Astrocyte of the spinal cord (primary cell): ENCODE measurements at regions not wholly inside any gene's neighbourhood (a gene's known extent, or its start where the extent isn't known, plus 50 kb on each side); places are given as distances from the start of the nearest gene placed in this dataset.

Source experiments
- DNase-seq: peaks from one replicate; pipeline ENCODE4 v3.0.0; 2011; ENCODE audit warnings: low read depth, low spot score
- H3K4me3 ChIP-seq: 2 replicates; pipeline ENCODE4 v1.5.1; 2011; ENCODE audit warnings: low read depth, mild to moderate bottlenecking, low read length, moderate library complexity
- in situ Hi-C: cut with HindIII; loops from 2 replicates; pipeline ENCODE4 v1.10.0; 2017; ENCODE audit warnings: low sequenced_read_pairs
- TF ChIP-seq, protein P1 (sequence below): IDR thresholded peaks from 2 replicates; pipeline ENCODE4 v1.5.1; 2012; ENCODE audit warnings: low read depth, mild to moderate bottlenecking, low read length, inconsistent platforms

- no peak overlapping the region for H3K4me3 ChIP-seq
- in situ Hi-C loops = no loop called here
- peak; percentile 35 for DNase-seq
- TF ChIP-seq, protein P1, sequence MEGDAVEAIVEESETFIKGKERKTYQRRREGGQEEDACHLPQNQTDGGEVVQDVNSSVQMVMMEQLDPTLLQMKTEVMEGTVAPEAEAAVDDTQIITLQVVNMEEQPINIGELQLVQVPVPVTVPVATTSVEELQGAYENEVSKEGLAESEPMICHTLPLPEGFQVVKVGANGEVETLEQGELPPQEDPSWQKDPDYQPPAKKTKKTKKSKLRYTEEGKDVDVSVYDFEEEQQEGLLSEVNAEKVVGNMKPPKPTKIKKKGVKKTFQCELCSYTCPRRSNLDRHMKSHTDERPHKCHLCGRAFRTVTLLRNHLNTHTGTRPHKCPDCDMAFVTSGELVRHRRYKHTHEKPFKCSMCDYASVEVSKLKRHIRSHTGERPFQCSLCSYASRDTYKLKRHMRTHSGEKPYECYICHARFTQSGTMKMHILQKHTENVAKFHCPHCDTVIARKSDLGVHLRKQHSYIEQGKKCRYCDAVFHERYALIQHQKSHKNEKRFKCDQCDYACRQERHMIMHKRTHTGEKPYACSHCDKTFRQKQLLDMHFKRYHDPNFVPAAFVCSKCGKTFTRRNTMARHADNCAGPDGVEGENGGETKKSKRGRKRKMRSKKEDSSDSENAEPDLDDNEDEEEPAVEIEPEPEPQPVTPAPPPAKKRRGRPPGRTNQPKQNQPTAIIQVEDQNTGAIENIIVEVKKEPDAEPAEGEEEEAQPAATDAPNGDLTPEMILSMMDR = no peak
Observed at GRCh38 chr1:185608177-185608576, 126.0 kb upstream of the HMCN1 start.

DNA sequence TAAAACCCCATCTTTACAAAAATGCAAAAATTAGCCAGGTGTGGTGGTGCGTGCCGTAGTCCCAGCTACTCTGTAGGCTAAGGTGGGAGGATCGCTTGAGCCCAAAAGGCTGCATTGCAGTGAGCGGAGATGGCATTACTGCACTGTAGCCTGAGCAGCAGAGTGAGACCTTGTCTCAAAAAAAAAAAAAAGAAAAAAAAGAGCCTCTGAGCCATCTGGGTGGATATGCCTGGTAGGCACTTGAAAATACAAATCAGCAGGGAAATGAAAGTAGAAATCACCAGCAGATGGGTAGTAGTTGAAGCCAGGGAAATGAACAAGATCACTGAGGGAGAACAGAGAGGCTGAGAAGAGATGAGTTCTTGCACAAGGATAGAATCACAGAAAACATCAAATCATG, 131.0 kb upstream of the HMCN1 start:
- no peak for DNase-seq
- TF ChIP-seq, protein P1 = no peak
- H3K4me3 ChIP-seq = no peak overlapping the region
- in situ Hi-C loops = no loop called here

- TF ChIP-seq, protein P1 = no peak
- no peak overlapping the region for H3K4me3 ChIP-seq
- DNase-seq = no peak
- in situ Hi-C loops = no loop called here
Observed at GRCh38 chr1:185601189-185601588, 133.0 kb upstream of the HMCN1 start.

GRCh38 chr1:185600641-185601040, 133.6 kb upstream of the HMCN1 start:
- in situ Hi-C loops = no loop called here
- H3K4me3 ChIP-seq = no peak overlapping the region
- TF ChIP-seq, protein P1 = no peak
- DNase-seq = no peak

- no peak for DNase-seq
- in situ Hi-C loops = no loop called here
- TF ChIP-seq, protein P1 = no peak
- H3K4me3 ChIP-seq = no peak overlapping the region
Observed at GRCh38 chr1:185598332-185598731, 135.9 kb upstream of the HMCN1 start.

DNA sequence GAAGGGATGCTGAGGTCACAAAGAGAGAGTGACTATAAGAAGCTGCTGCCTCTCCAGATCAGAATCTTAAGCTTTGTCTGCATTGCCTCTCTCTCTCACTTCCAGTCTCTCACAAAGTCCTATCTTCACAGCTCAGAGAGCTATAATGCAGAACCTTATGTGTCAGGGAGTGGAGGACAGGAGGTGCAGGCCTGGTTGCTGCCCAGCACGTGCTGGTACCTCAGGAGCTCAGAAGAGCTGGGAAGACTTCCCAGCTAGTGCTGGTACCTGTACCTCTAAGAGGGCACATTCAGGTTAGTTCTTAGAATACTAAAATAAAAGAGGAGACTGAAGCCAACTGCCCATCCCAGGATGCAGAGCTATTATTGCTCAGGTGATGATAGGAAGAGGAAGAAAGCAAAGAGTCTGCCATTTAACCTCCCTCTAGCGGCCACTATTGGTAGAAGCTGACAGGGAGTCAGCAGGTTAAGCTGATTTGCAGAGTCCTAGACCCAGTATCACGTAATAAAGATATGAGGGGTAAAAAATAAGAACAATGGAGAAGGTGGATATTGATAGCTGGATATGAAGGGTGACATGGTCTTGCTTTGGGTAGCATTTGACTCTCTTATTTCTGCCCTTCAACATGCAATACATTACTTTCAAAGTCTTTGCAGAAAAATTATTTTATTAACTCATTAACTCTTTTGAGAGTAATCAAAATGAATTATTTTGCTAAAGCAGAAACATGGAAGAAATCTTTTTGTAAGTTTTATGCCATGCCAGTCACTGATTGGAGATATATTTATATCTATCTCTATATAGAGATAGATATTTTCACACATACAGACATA, 138.1 kb upstream of the HMCN1 start:
- no peak overlapping the region for H3K4me3 ChIP-seq
- TF ChIP-seq, protein P1 = peak; percentile 87
- peak; percentile 47 for DNase-seq
- in situ Hi-C loops = no loop called here
